ENCODE measurements at regions not wholly inside any gene's neighbourhood (a gene's known extent, or its start where the extent isn't known, plus 50 kb on each side); places are given as distances from the start of the nearest gene placed in this dataset.

DNA sequence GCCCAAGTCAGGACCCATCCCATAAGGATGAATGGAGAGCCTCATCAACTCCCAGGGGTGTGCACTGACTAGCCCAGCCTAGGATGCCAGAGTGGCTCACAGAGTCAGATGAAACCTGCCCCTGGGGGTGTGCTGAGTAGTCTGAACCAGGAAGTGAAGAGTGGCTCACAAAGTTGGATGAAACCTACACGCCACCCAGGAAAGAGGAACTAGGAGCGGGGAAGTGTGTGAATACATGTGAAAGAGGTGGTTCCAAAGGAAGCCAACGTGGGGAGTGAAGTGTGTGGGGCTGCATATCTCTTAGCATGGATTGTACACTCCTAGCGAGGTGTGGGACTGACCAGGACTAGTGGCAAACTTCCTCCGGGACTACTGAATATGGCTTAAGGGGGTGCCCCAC is 902.1 kb upstream of the NDST4 start:
- DNase-seq (ENCODE audit: low read depth in 1 of 2, low spot score in 1 of 2): no peak
- no peaks in the 10 kb centered on the region for H3K4me1 ChIP-seq (ENCODE audit: low read depth)
- no peak overlapping the region for H3K4me3 ChIP-seq
- TF ChIP-seq, protein P1, sequence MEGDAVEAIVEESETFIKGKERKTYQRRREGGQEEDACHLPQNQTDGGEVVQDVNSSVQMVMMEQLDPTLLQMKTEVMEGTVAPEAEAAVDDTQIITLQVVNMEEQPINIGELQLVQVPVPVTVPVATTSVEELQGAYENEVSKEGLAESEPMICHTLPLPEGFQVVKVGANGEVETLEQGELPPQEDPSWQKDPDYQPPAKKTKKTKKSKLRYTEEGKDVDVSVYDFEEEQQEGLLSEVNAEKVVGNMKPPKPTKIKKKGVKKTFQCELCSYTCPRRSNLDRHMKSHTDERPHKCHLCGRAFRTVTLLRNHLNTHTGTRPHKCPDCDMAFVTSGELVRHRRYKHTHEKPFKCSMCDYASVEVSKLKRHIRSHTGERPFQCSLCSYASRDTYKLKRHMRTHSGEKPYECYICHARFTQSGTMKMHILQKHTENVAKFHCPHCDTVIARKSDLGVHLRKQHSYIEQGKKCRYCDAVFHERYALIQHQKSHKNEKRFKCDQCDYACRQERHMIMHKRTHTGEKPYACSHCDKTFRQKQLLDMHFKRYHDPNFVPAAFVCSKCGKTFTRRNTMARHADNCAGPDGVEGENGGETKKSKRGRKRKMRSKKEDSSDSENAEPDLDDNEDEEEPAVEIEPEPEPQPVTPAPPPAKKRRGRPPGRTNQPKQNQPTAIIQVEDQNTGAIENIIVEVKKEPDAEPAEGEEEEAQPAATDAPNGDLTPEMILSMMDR (IDR thresholded peaks at IDR 0.05; ENCODE audit: low read depth, low read length): no peak
- H3K9me3 ChIP-seq (ENCODE audit: low read depth): no peaks in the 10 kb centered on the region
- no peaks in the 10 kb centered on the region for H3K36me3 ChIP-seq
- no peaks in the 10 kb centered on the region for H3K27me3 ChIP-seq
- H3K27ac ChIP-seq: no peak overlapping the region

DNA sequence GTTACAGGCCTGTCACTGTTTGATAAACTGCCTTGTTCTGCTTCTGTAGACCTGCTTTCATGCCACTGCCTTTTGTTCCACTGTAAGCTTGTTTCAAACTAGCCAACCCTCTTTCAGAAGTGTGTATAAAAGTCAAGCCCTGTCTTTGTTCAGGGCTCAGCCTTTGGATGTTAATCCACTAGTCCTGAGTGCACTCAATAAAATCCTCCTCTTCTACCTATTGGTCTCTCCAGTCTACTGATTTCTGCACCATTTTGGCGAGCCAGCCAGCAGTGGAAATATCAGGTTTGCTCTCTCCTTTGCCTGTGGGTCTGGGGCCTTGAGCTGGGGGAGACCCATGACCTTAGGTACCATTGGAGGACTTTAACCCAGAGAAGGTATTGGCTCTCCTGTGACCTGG is 901.6 kb upstream of the NDST4 start:
- no peak for DNase-seq (ENCODE audit: low read depth in 1 of 2, low spot score in 1 of 2)
- TF ChIP-seq, protein P1 (IDR thresholded peaks at IDR 0.05; ENCODE audit: low read depth, low read length): no peak
- H3K9me3 ChIP-seq (ENCODE audit: low read depth): no peaks in the 10 kb centered on the region

DNA sequence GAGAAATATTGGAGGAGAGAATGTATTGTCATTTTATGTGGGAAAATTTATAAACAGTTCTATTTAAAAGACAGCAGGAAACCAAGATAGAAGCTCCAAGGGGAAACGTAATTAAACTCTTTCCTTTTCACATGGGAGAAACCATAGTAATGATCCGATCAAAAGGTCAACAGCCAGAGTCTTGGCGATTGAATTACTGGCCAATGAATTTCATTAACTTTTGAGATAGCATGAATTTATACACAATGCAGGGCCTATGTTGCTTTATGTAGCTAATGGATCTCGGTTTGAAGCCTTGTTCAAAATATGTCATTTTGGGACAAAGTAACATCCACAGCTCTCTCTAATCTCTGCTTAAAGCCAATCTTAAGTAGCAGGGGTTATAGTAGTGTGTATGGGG is 897.5 kb upstream of the NDST4 start:
- Histone ChIP-seq H3K9me3 (ENCODE audit: low read depth) (no peaks in the 10 kb centered on the region), H3K4me1 (ENCODE audit: low read depth) (no peaks in the 10 kb centered on the region), H3K36me3 (no peaks in the 10 kb centered on the region), H3K27ac (no peak overlapping the region), H3K4me3 (no peak overlapping the region), H3K27me3 (no peaks in the 10 kb centered on the region)
- TF ChIP-seq, protein P1 (IDR thresholded peaks at IDR 0.05; ENCODE audit: low read depth, low read length): no peak
- DNase-seq (ENCODE audit: low read depth in 1 of 2, low spot score in 1 of 2): no peak

More for the DNA sequence above, 901.6 kb upstream of the NDST4 start:
- Histone ChIP-seq H3K27ac (no peak overlapping the region), H3K36me3 (no peaks in the 10 kb centered on the region), H3K4me1 (ENCODE audit: low read depth) (no peaks in the 10 kb centered on the region), H3K4me3 (no peak overlapping the region), H3K27me3 (no peaks in the 10 kb centered on the region)

DNA sequence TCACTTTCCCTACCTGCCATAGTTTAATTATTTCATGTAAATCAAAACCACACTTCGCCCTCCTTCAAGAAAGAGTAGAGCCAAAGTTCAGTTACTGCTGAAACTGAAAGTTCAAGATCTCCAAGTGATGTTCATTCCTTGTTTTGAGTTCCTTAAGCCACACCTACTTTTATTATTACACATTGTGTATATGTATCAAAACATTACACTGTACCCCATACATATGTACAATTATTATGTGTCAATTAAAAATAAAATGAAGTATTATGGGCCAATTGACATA is 892.3 kb upstream of the NDST4 start:
- TF ChIP-seq, protein P1 (IDR thresholded peaks at IDR 0.05; ENCODE audit: low read depth, low read length): no peak
- Histone ChIP-seq H3K27me3 (no peaks in the 10 kb centered on the region), H3K36me3 (no peaks in the 10 kb centered on the region), H3K9me3 (ENCODE audit: low read depth) (peaks cover 4% of the 10 kb centered on the region), H3K4me3 (no peak overlapping the region), H3K4me1 (ENCODE audit: low read depth) (no peaks in the 10 kb centered on the region), H3K27ac (no peak overlapping the region)
- DNase-seq (ENCODE audit: low read depth in 1 of 2, low spot score in 1 of 2): no peak

DNA sequence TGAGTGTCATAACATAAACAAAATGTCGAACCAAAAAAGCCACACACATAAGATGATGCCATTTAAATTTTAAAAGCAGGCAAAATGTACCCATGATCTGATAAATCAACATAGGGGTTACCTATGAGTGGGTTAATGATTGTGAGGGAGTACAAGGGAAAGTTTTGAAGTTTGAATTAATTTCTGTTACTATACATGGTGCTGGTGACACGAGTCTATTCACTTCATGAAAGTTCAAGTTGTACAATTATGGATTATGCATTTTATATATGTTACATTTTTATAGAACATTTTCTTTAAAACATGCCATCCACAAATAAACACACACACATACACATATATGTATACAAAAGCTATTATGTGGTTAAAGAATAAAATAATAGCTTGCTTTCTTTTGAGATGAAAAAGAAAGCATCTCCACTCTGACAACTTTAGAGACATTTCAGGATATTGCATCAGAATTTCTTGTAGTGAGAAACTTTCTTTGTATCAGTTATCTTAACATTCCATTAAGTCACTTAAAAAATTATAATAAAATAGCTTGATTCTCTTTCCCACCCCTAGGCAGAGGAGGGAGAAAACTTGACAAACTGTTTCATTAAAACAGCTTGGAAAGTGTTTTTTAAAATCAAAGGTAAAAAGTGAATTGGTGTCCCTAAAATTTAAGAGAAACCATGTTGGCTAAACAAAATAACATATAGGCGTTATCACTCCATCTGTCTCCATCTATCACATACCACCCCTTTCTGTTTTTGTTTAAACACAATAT is 891.8 kb upstream of the NDST4 start:
- DNase-seq (ENCODE audit: low read depth in 1 of 2, low spot score in 1 of 2): no peak
- Histone ChIP-seq H3K27ac (no peak overlapping the region), H3K27me3 (no peaks in the 10 kb centered on the region), H3K9me3 (ENCODE audit: low read depth) (peaks cover 4% of the 10 kb centered on the region), H3K4me3 (no peak overlapping the region), H3K4me1 (ENCODE audit: low read depth) (no peaks in the 10 kb centered on the region), H3K36me3 (no peaks in the 10 kb centered on the region)
- TF ChIP-seq, protein P1 (IDR thresholded peaks at IDR 0.05; ENCODE audit: low read depth, low read length): no peak
